ENCODE measurements at regions not wholly inside any gene's neighbourhood (a gene's known extent, or its start where the extent isn't known, plus 50 kb on each side); places are given as distances from the start of the nearest gene placed in this dataset.
A peak's percentile ranks its signal among the peaks of the same experiment; 100 is the strongest.

DNA sequence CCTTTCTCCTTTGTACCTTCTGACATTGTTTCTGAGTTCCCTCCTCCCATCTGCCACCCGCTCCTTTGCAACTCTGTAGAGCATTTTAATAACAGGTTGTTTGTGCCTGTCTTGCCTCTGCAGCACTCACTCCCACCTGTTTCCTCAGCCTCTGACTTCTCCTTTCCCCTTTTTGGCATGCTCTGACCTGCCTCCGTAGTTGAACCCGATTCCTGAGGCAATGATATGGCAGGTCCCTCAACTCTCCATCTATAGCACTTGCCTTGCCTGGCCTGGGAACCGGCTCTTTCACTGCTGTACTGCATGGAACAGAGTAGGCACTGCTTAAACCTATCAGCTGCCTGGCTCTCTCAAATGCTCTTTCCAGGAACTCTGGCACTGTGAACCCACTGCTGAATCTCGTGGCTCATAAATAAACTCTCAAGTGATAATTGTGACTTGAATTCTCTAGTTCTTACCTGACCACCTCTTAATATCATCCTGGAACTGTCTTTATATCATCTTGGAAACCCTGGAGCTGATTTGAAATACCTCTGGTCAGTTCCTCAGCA, 50.3 kb downstream of the UTRN start:
- no peak for DNase-seq

DNA sequence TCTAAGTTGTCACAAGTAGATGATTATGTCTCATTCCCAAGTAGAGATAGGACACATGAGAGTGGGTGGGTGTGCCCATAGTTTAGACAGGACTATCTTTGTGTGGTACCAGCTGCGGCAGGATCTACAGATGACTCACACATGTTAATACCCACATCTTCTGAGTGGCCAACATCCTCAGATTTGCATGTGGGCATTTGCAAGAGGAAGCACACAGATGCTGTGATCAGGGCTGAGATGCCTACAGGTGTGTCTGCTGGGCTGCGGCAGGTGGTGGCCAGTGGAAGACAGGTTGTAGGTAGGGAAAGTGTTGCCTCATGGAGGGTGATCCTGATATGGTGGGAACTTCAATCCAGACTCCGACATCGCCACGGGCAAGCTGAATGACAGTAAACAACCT, 50.8 kb downstream of the UTRN start:
- DNase-seq, result no peak

DNA sequence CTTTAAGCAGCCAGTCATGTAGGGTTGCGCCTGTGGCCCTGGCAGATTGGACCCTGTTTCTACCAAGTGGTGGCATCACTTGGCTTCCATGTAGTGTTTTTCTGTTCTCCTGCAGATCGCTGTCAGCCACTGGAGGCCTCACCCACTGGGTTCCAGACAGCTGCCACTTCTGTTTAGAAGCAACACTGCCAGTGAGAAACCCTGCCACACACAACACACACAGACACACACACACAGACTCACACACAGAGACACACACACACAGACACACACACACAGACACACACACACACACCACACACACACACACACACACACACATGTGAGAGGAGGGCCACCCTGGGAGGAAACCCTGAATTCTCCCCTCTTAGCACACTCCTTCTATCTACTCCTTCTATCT, 51.8 kb downstream of the UTRN start:
- DNase-seq, result no peak

DNA sequence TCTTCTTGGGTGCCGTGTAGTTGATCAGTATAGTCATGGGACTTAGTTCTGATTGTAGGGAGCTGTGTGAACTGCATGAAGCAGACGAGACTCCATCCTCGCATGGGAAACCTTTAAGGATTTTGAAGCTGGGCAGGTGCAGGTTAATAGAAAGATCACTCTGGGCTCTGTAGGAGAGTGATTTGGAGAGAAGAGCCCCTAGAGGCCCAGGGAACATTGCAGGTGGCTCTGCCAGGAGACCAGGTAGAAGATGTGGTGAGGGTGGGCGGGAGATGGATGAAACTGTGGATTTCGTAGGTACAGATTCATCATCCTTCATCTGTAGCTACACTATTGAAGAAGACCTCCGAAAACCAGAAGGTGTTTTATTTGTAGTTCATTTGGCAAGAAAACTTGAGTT, 53.3 kb downstream of the UTRN start:
- no peak for DNase-seq

DNA sequence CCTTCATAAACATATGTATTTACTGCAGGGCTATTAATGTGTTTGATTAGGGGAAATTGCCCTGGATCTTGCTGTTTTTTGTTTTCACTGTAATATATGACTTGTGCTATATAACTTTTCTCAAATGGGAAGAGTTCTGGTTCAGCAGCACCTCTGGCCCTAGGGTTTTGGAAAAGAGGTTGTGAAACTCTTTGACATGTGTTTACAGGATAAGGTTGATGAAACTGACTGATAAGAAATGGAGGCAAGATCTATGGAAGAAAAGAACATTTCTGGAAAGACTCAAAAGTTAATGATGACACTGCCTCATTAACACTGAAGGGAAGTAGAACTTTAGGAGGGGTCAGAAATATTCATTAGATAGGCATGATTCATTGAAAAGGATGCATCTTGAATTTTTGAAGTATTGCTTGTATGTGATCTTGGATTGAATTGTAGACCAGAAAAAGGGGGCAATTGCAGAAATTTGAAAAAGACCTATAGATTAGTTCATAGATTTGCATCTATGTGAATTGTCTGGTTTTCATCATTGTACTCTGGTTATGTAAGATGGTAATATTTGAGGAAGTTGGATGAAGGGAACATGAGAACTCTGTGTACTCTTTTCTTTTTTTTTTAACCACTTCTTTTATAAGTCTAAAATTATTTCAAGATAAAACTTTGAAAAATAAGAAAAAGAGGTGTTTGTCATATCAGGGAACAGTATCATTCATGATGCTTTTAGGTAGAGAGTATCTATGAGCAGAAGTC, 54.0 kb downstream of the UTRN start:
- no peak for DNase-seq

DNA sequence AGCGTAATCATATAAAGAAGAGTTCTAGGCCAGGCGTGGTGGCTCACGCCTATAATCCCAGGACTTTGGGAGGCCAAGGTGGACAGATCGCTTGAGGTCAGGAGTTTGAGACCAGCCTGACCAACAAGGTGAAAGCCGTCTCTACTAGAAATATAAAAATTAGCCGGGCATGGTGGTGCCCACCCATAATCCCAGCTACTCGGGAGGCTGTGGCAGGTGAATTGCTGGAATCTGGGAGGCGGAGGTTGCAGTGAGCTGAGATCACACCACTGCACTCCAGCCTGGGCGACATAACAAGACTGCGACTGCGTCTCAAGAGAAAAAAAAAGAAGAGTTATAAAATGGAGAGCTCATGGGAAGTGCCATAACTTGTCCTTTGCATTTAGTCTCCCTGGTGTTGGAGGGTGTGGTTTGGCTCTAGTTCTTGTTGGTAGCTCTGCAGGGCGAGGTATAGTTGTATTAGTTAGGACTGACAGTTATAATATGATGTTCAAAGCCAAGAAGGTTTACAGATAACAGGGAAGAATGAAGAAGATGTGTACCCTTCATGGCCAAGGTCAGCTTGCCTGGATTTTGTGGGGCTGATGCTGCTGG, 54.8 kb downstream of the UTRN start:
- DNase-seq, result no peak

DNA sequence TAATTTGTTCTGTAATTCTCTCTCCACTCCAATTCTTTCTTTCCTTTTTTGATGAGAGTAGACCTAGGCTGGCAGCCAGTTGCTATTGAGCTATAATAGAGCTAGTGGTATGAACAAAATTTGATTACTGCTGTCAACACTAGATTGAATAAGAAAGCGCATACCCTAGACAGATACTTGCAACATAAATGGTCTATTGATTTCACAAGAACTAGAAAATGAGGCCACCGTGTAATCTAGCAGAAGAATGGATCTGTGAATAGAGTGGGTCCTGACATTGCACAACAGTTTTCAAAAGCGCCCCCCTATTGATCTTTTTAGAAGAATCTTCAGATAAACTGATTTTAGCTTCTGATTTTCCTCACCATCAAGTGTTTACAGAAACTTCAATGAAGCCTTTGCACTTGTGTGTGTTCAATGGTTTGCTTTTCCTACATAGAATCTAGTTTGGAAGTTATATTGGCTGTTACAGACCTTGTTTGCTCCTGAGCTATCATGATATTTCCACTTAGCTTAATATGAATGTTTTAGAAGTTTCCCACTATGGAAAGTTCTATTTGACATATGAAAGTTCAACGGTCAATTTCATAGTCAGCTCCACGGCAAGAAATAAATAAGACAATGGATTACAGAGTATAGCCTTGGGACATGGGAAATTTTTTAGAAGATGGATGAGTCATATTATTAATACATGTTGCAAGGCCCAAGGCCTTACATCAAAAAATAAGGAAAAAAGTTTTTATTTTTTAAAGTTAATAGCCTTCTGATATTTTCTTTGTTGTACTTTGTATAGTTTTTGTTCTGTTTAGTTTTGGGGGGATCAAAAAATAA, 55.6 kb downstream of the UTRN start:
- no peak for DNase-seq

DNA sequence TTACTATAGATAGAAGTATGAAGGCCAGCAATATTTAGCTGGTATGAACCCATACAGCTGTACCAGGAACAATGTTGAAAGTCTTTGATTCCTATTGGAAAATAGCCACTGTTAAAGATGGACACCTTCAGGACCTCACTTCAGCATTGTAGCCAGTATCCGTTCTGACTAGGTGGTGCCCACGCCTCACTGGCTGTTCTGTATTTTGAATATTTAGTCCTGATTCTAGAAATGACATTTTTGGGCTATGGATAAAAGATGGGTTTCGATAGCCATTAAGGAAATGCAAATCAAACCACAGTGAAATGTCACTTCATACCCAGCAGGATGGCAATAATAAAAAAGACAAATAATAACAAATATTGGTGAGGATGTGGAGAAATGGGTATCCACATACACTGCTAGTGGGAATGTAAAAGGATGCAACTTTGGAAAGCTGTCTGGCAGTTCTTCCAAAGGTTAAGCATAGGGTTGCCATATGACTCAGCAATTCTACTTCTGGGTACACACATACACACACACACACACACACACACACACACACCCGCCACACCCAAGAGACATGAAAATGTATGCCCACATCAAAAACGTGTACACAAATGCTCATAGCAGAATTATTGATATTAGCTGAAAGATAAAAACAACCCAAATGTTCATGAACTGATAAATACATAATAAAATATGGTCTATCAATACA, 56.8 kb downstream of the UTRN start:
- no peak for DNase-seq

DNA sequence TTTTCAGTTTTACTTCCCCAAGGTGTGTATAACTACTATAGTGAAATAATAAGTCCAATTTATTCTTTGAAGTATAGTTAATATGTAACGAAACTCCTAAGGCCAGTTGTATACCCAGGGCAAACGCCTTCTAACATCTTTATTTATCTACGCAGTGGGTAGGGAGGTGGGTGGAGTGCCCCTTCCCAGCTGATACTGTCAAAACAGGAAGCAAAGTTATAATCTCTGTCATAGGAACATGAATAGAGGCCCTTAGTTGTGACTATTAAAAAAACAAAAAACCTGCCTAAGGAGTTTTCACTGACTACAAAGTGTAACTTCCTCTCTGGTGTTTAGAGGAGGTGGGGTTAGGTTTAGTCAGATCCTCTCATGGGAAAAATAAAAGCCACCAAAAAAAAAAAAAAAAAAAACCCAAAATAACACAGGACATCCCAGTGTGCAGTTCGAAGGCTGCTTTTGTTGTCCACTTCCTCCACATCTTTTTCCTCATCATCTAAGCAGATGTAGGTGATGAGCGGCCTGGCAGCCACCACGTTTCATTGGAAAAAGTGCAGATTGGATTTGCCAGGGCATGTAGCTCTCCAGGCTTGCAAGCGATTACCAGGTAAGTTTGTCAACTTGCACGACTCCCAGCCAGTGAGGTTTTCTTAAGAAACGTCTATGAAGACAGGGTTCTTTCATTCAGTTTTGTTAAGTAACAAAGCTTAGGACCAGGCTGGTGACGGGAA, 58.7 kb downstream of the UTRN start:
- no peak for DNase-seq

DNA sequence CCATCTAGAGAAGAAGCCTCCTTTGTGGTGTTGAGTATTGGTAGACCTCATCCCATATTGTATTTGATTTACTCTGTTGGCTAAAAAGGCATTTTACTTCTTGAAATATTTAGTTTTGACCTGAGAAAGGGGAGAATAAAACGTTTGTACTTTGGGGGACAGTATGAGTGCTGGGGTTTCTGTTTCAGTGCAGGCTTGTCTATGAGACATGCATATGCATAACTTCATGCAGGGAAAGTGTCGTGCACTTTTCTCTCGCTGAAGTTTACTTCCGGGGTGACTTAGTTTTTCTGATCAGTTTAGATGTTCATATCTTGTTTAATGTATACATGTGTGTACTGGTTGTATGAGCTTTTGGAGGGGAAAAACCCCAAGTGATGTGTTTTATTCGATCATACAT, 59.5 kb downstream of the UTRN start:
- DNase-seq, result no peak

DNA sequence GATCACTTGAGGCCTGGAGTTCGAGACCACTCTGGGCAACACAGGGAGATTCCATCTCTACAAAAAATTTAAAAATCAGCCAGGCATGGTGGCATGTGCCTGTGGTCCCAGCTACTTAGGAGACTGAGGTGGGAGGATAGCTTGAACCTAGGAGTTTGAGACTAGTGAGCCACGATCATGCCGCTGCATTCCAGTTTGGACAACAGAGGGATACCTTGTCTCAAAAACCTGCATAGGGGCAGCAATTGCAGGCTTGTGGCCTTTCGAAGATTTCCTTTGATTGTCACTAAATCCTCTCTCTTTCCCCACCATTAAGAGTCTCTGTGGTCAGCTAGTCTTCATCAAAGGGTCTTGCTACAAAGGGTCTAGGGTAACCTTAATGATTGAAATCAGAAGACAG, 60.3 kb downstream of the UTRN start:
- DNase-seq, result no peak

DNA sequence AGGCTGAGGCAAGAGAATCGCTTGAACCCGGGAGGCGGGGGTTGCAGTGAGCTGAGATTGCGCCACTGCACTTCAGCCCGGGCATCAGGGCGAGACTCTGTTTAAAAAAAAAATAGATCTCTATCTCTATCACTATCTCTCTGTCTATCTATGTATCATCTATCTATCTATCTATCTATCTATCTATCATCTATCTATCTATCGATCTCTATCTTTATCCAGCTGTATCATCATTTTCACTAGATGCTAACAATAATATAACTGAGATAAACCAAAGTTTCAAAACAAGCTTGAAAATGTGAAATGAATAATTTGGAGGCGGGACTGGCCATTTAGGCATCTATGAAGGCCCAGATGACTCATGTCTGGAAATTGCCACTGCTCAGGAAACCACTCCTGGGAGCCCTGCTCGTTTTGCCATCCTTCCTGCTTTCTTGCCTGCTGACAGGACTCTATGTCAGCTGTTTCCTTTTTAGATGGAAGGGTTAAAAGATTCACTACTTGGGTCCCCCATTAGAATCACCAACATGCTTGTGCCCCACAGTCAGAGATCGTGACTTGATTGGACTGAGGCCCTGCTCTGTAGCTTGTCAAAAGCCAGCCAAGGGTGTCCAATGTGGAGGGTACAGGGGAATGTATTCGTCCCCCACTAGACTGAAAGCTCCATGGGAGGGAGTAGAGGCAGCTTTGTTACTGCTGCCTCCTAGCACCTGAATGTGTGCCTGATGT, 61.7 kb downstream of the UTRN start:
- DNase-seq, result no peak

DNA sequence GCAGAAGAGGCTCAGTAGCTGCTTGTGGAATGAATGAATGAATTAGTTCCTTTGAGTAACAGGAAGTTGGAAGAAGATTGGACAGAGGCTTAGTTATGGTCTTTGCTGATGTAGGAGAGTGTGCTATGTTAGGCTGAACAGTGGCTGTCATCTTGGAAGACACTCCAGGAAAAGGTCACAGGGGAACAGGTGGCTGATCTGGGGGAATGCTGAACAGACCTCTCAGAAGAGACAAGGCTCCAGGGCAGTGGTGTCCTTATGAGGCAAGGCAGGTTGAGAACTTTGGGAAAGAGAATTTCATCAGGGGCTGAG, 62.3 kb downstream of the UTRN start:
- no peak for DNase-seq

DNA sequence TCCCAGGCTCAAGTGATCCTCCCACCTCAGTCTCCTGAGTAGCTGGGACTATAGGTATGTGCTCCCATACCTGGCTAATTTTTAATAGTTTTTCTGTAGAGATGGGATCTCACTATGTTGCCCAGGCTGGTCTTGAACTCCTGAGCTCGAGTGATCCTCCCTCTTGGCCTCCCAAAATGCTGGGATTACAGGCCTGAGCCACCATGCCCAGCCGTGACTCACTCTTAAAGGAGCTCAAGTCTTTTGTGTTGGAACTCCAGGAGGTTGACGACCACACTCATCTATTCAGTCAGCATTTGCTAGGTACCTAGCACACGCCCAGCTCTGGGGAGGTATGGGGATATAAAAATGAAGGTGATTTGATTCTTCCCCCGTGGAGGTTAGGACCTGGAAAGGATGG, 62.8 kb downstream of the UTRN start:
- no peak for DNase-seq

DNA sequence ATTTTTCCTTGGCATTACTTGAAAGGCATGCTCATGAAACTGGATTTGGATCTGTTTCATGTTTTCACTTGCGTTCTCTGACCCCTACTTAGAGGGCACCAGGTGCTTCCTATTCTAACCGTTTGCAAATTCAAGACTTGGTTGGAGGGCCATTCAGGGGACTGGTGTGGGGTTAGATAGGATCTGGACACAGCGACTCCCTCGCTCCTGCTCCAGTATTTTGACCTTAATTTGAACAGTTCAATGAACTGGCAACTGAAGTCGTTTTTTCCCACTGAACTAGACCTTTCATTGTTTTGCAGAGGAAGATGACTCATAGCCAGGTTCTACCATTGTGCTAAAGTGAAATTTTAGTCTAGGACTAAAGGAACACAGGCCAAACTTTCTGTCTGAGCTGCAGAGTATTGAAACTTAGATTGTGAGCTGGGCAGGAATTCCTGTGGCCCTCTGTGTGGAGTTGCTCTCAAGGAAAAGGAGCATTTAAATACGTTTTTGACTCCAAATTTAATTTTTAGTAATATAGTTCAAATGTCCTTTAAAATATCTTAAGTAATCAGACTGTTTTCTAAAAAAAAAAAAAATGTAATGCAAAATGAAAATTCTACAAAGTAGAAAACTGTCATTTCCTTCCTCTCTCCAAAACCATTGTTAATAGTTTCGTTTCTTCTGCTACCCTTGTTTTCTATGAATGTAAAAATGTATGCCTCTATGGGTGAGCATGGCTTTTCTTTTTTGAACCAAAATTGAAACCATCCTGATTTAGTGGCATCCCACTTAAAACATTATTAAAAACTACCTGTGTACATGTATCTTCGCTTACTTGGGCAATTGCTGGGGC, 64.8 kb downstream of the UTRN start:
- peak; percentile 32 for DNase-seq

DNA sequence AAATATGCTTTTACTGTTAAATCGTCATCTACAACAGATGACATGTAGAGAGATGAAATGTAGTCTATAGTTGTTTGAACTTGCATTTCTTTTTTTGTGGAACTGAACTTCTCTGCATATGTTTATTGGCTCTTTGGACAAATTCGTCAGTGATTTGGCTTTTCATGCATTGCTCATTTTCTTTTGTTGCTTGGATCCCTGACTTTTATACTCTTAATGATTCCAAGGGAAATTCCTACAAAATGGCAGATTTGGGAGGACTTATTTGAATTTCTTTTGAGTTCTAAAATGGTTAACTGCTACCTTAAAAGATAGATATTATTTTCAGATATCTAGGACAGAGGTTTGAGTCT, 65.4 kb downstream of the UTRN start:
- DNase-seq, result no peak

DNA sequence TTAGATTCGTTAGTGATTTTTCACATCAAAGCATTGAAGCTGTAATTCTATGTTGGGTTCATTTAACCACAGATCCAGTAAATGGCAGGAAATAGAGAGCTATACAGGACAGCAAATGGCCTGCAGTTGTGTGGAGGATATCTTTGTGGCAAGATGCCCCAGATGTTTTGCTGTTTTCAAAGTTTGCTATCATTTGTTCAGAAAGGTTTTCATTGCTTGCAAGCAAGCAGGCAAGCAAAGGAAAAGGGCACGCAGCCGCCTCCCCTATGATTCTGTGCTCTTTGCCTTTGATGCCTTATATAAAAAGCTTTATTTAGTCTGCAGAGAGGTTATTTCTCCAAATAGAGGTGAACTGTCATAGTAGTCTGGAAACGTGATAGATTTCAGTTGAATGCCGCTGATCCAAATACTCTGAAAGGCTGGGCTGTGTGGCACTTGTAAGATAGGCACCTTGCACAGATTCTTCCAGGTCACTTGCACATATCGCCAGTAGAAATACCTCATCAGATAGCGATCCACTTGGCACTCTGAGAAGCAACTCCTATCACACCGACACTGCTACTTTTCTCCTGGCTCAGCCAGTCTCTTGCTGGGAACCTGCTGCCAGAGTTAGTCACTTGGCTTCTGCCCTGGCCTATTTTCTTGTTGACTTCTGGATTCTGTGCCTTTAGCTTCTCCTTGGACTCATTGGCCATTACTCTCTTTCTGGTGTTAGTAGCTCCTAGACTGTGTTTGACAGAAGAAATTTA, 66.4 kb downstream of the UTRN start:
- no peak for DNase-seq

DNA sequence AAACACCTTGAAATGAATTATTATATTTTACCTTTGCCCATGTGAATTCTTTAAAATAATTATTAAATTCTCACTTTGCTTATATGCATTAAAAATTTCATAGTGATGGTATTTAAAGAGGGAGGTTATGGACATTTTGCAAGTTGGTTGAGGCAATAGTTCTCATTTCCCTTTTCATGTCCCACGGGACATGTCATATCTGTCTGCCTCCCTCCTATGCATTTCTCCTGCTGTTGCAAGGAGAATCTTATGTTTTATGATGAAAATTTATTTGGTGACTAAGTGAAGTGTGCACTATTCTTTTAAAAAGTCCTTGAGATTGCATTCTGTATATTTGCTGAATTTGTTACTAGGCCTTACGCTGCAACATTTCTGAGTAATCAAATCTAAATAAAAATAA, 67.2 kb downstream of the UTRN start:
- DNase-seq, result no peak

DNA sequence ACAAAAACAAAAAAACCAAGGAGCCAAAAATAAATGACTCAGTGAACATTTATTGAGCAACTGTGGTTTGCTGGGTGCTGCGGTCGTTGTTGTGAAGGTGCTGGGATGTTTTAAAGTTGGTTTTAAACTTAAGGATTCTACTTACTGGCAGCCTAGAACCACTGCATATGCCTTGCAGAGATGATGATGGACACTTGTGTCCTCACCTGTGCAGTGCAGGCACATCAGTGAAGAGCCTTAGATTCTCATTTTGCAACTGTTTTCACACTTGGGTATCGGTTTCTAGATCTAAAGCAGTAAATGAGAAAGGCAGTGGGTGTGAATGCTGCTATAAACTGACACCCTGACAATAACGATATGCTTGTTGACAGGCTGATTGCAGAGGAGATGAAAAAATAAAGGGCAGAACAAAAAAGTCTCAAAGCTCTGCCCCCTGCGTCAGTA, 68.8 kb downstream of the UTRN start:
- DNase-seq, result no peak

DNA sequence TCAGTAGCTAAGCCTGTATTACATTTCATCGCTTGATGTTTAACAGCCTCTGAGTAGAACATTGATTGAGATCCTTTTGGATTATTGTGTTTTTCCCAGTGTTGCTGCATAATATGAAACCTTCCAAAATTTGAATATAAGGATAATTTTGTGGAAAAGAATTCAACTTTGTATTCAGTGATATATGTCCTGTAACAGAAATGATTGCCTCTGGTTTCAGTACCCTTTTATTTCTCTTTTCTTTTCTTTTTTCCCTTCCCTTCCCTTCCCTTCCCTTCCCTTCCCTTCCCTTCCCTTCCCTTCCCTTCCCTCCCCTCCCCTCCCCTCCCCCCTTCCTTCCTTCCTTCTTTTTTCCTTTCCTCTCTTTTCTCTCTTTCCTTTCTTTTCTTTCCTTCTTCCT, 74.6 kb downstream of the UTRN start:
- DNase-seq, result no peak
